Activated CD8-positive, alpha-beta T cell treated with anti-CD3 and anti-CD28 coated beads for 36 hours (primary cell): ENCODE measurements at regions not wholly inside any gene's neighbourhood (a gene's known extent, or its start where the extent isn't known, plus 50 kb on each side); places are given as distances from the start of the nearest gene placed in this dataset.

Source experiments
- ATAC-seq: fragments of 200-7000 bp; cut with Tn5 transposase; one replicate; pipeline ENCODE4 v1.10.0; 2021; ENCODE audit warnings: mild to moderate bottlenecking, moderate library complexity
- CTCF ChIA-PET: fragments of 350-600 bp; sonication (Branson Sonifier 250); formaldehyde crosslinking; loops from one replicate; lab custom pipeline; 2021; ENCODE audit warnings: antibody characterized with exemption; lab: Charles Lee
- POLR2A ChIA-PET: fragments of 350-600 bp; sonication (Branson Sonifier 250); formaldehyde crosslinking; loops from one replicate; lab custom pipeline; 2021; ENCODE audit warnings: antibody characterized with exemption; lab: Charles Lee
- DNase-seq: peaks from one replicate; pipeline ENCODE4 v3.0.0-alpha.2; 2020
- H3K27ac Mint-ChIP-seq: one replicate; pipeline ENCODE4 v1.8.0; 2021; ENCODE audit warnings: mild to moderate bottlenecking, mixed read lengths
- H3K27me3 Mint-ChIP-seq: one replicate; pipeline ENCODE4 v1.8.0; 2021; ENCODE audit warnings: mixed read lengths
- H3K36me3 Mint-ChIP-seq: one replicate; pipeline ENCODE4 v1.8.0; 2021; ENCODE audit warnings: low read depth, mixed read lengths
- H3K4me1 Mint-ChIP-seq: one replicate; pipeline ENCODE4 v1.8.0; 2021; ENCODE audit warnings: low read depth, mixed read lengths
- H3K4me3 Mint-ChIP-seq: one replicate; pipeline ENCODE4 v1.8.0; 2021; ENCODE audit warnings: mild to moderate bottlenecking, moderate library complexity, mixed read lengths
- H3K9me3 Mint-ChIP-seq: one replicate; pipeline ENCODE4 v1.8.0; 2021; ENCODE audit warnings: mixed read lengths
- intact Hi-C: fragments of 100-400 bp; cut with micrococcal nuclease; formaldehyde crosslinking; loops from one replicate; pipeline ENCODE4 v1.10.0; 2022
- TF ChIP-seq, protein P1 (sequence below): fragments of 200-600 bp; IDR thresholded peaks from one replicate; pipeline ENCODE4 v1.8.0; 2022; ENCODE audit warnings: antibody characterized with exemption, mild to moderate bottlenecking

- TF ChIP-seq, protein P1, sequence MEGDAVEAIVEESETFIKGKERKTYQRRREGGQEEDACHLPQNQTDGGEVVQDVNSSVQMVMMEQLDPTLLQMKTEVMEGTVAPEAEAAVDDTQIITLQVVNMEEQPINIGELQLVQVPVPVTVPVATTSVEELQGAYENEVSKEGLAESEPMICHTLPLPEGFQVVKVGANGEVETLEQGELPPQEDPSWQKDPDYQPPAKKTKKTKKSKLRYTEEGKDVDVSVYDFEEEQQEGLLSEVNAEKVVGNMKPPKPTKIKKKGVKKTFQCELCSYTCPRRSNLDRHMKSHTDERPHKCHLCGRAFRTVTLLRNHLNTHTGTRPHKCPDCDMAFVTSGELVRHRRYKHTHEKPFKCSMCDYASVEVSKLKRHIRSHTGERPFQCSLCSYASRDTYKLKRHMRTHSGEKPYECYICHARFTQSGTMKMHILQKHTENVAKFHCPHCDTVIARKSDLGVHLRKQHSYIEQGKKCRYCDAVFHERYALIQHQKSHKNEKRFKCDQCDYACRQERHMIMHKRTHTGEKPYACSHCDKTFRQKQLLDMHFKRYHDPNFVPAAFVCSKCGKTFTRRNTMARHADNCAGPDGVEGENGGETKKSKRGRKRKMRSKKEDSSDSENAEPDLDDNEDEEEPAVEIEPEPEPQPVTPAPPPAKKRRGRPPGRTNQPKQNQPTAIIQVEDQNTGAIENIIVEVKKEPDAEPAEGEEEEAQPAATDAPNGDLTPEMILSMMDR, result no peak
- Mint-ChIP-seq H3K36me3 (no peaks in the 10 kb centered on the region), H3K27me3 (no peaks in the 10 kb centered on the region), H3K27ac (no peak overlapping the region), H3K4me3 (no peak overlapping the region), H3K9me3 (no peaks in the 10 kb centered on the region), H3K4me1 (no peaks in the 10 kb centered on the region)
- CTCF ChIA-PET, result no interaction called here
- POLR2A ChIA-PET, result no interaction called here
- ATAC-seq (no peak), DNase-seq (no peak)
- intact Hi-C loops, result no loop called here
Observed at GRCh38 chr2:6441800-6442199, 423.9 kb downstream of the CMPK2 start.

GRCh38 chr2:6442252-6442985, 423.3 kb downstream of the CMPK2 start:
- ChIA-PET POLR2A (no interaction called here), CTCF (no interaction called here)
- Mint-ChIP-seq H3K27me3 (no peaks in the 10 kb centered on the region), H3K9me3 (no peaks in the 10 kb centered on the region), H3K27ac (no peak overlapping the region), H3K4me1 (no peaks in the 10 kb centered on the region), H3K36me3 (no peaks in the 10 kb centered on the region), H3K4me3 (no peak overlapping the region)
- TF ChIP-seq, protein P1, result no peak
- no peak for DNase-seq
- no peak for ATAC-seq
- intact Hi-C loops, result no loop called here

DNA sequence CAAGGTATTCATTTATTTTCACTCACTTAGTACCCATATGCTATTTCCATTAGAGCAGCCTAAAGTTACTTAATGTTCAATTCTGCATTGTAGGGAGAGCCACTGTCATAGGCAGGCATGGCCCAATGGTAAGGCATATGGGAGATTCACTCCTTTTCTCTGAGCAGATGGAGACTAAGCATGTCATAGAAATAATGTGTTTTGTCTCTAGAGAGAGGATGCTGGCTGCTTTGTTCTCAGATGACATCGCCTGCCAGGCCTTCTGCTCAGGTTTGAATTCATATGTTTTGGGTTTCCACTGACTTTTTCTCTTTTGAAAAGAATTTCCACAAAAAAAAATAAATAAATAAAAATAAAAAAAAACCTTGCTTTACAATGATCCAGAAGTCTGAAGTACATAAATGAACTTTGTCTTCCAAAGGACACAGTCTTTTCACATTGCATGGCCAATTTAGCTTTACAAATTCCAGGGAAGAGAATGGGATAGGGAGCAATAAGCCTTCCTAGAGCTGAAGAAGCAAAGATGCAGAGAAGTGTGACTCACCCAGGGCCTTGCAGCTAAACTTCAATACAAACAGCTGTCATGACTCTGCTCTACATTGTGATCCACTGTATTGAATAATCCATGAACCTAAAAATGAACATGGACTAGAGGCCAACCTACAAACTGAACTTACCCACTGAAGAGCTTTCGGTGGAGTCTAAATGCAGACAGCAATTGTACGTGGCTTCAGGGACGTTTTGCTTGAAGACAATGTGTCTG, 422.5 kb downstream of the CMPK2 start:
- ChIA-PET CTCF (no interaction called here), POLR2A (no interaction called here)
- H3K4me1 Mint-ChIP-seq, result no peaks in the 10 kb centered on the region
- no peak for ATAC-seq
- no peaks in the 10 kb centered on the region for H3K27me3 Mint-ChIP-seq
- no peak overlapping the region for H3K4me3 Mint-ChIP-seq
- no peaks in the 10 kb centered on the region for H3K9me3 Mint-ChIP-seq
- DNase-seq, result no peak
- intact Hi-C loops, result no loop called here
- no peak overlapping the region for H3K27ac Mint-ChIP-seq
- H3K36me3 Mint-ChIP-seq, result no peaks in the 10 kb centered on the region
- TF ChIP-seq, protein P1, result no peak

DNA sequence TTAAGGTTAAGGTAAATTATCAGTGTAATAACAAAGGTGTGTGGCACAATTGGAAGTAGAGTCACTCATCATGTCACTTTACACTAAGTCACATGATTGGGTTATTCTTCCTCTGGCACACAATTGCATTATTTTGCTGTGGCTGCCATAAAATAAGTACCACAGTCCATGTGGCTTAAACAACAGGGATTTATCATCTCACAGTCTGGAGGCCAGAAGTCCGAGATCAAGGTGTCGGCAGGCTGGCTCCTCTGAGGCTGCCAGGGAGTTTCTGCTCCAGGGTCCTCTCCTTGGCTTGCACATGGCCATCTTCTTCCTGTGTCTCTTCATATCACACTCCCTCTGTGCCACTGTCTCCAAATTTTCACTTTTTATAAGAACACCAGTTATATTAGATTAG, 421.2 kb downstream of the CMPK2 start:
- TF ChIP-seq, protein P1, result no peak
- Mint-ChIP-seq H3K27ac (no peak overlapping the region), H3K9me3 (no peaks in the 10 kb centered on the region), H3K27me3 (no peaks in the 10 kb centered on the region), H3K4me3 (no peak overlapping the region), H3K4me1 (no peaks in the 10 kb centered on the region), H3K36me3 (no peaks in the 10 kb centered on the region)
- ChIA-PET POLR2A (interaction anchor here (1.0 kb wide), 1 partner anchor 23 kb away, joined by 3 read pairs; no protein-coding TSS in a partner anchor), CTCF (no interaction called here)
- intact Hi-C loops, result no loop called here
- no peak for ATAC-seq
- no peak for DNase-seq

DNA sequence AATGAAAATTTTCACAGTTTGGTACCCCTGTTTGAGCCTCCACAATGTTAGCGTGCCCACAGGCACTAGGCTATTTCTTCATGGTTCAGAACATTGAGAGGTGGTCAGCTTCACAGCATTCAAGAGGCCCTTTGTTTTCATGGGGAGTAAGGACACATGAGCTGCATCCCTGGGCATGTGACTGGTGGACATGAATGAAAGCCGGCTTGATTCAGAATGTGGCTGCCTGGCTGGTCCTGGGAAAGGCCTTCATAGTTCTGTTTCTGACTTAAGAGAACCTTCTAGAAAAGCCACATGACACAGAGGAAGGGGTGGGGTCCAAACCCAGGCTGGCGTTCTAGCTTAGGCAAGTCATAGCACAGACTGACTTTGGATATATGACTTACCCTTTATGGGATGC, 420.6 kb downstream of the CMPK2 start:
- TF ChIP-seq, protein P1, result no peak
- POLR2A ChIA-PET, result interaction anchor here (1.0 kb wide), 1 partner anchor 22 kb away, joined by 3 read pairs; no protein-coding TSS in a partner anchor
- no peaks in the 10 kb centered on the region for H3K9me3 Mint-ChIP-seq
- CTCF ChIA-PET, result no interaction called here
- no peak for ATAC-seq
- H3K27ac Mint-ChIP-seq, result no peak overlapping the region
- H3K4me3 Mint-ChIP-seq, result no peak overlapping the region
- DNase-seq, result no peak
- H3K27me3 Mint-ChIP-seq, result no peaks in the 10 kb centered on the region
- intact Hi-C loops, result no loop called here
- H3K36me3 Mint-ChIP-seq, result no peaks in the 10 kb centered on the region
- no peaks in the 10 kb centered on the region for H3K4me1 Mint-ChIP-seq
